WTC11 (cell line): ENCODE measurements at regions not wholly inside any gene's neighbourhood (a gene's known extent, or its start where the extent isn't known, plus 50 kb on each side); places are given as distances from the start of the nearest gene placed in this dataset.

ENCODE experiments used
- ATAC-seq: fragments of 200-7000 bp; cut with Tn5 transposase; 2 replicates; pipeline ENCODE4 v1.10.0; 2021; ENCODE audit warnings: mild to moderate bottlenecking, moderate library complexity
- CTCF ChIA-PET: fragments of 300-600 bp; sonication (Branson Sonifier 250); formaldehyde crosslinking; loops from one replicate; lab custom pipeline; 2021; ENCODE audit warnings: antibody characterized with exemption; lab: Charles Lee
- POLR2A ChIA-PET: fragments of 350-600 bp; sonication (Branson Sonifier 250); formaldehyde crosslinking; loops from one replicate; lab custom pipeline; 2021; ENCODE audit warnings: antibody characterized with exemption; lab: Charles Lee
- DNase-seq: peaks from one replicate; pipeline ENCODE4 v3.0.0; 2021; ENCODE audit warnings: low spot score
- H3K27ac Mint-ChIP-seq: 2 replicates; pipeline ENCODE4 v1.8.0; 2021; ENCODE audit warnings: mixed read lengths
- H3K27me3 Mint-ChIP-seq: 2 replicates; pipeline ENCODE4 v1.8.0; 2021; ENCODE audit warnings: low read depth, mild to moderate bottlenecking, moderate library complexity, mixed read lengths
- H3K36me3 Mint-ChIP-seq: 2 replicates; pipeline ENCODE4 v1.8.0; 2021; ENCODE audit warnings: mixed read lengths
- H3K4me1 Mint-ChIP-seq: 2 replicates; pipeline ENCODE4 v1.8.0; 2022; ENCODE audit warnings: mixed read lengths
- H3K4me3 Mint-ChIP-seq: 2 replicates; pipeline ENCODE4 v1.8.0; 2021; ENCODE audit warnings: mild to moderate bottlenecking, moderate library complexity, mixed read lengths
- H3K9me3 Mint-ChIP-seq: 2 replicates; pipeline ENCODE4 v1.8.0; 2021; ENCODE audit warnings: mixed read lengths
- ATF6 ChIP-seq: sonication (generic); formaldehyde crosslinking; IDR thresholded peaks from 2 replicates; pipeline ENCODE4 v1.8.1; 2023; ENCODE audit warnings: mild to moderate bottlenecking, missing genetic modification reagents
- CBFB ChIP-seq: sonication (generic); formaldehyde crosslinking; IDR thresholded peaks from 2 replicates; pipeline ENCODE4 v1.8.1; 2022; ENCODE audit warnings: mild to moderate bottlenecking, low read depth, missing genetic modification reagents
- CREB1 ChIP-seq: sonication (generic); formaldehyde crosslinking; IDR thresholded peaks from 2 replicates; pipeline ENCODE4 v1.8.0; 2023; ENCODE audit warnings: mild to moderate bottlenecking, missing genetic modification reagents
- E2F1 ChIP-seq: sonication (generic); formaldehyde crosslinking; IDR thresholded peaks from 2 replicates; pipeline ENCODE4 v1.8.0; 2022; ENCODE audit warnings: mild to moderate bottlenecking, missing genetic modification reagents
- EMX1 ChIP-seq: fragments of 250-450 bp; sonication (Bioruptor Pico); IDR thresholded peaks from 2 replicates; pipeline ENCODE4 v1.8.0; 2021; ENCODE audit warnings: mild to moderate bottlenecking
- FOXK1 ChIP-seq: sonication (generic); formaldehyde crosslinking; IDR thresholded peaks from 2 replicates; pipeline ENCODE4 v1.8.0; 2022; ENCODE audit warnings: mild to moderate bottlenecking, moderate library complexity, missing genetic modification reagents
- FOXP1 ChIP-seq: sonication (generic); formaldehyde crosslinking; IDR thresholded peaks from 2 replicates; pipeline ENCODE4 v1.8.0; 2022; ENCODE audit warnings: missing genetic modification reagents, mild to moderate bottlenecking, moderate library complexity, borderline replicate concordance
- HMGA2 ChIP-seq: fragments of 250-450 bp; sonication (Bioruptor Pico); IDR thresholded peaks from 2 replicates; pipeline ENCODE4 v1.4.0; 2021; ENCODE audit warnings: mild to moderate bottlenecking, moderate library complexity
- IRF1 ChIP-seq: sonication (generic); formaldehyde crosslinking; IDR thresholded peaks from 2 replicates; pipeline ENCODE4 v1.8.0; 2023; ENCODE audit warnings: missing genetic modification reagents
- KAT7 ChIP-seq: sonication (generic); formaldehyde crosslinking; IDR thresholded peaks from 2 replicates; pipeline ENCODE4 v1.8.1; 2023; ENCODE audit warnings: missing genetic modification reagents, mild to moderate bottlenecking, borderline replicate concordance
- MLX ChIP-seq: sonication (generic); formaldehyde crosslinking; IDR thresholded peaks from 2 replicates; pipeline ENCODE4 v1.8.1; 2023; ENCODE audit warnings: mild to moderate bottlenecking, missing genetic modification reagents, moderate library complexity
- NR1H2 ChIP-seq: sonication (generic); formaldehyde crosslinking; IDR thresholded peaks from 2 replicates; pipeline ENCODE4 v1.9.0; 2021; ENCODE audit warnings: mild to moderate bottlenecking, moderate library complexity, missing genetic modification reagents
- OVOL2 ChIP-seq: fragments of 250-450 bp; sonication (Bioruptor Pico); IDR thresholded peaks from 2 replicates; pipeline ENCODE4 v1.9.0; 2021; ENCODE audit warnings: mild to moderate bottlenecking, borderline replicate concordance
- PREB ChIP-seq: sonication (generic); formaldehyde crosslinking; IDR thresholded peaks from 2 replicates; pipeline ENCODE4 v1.8.1; 2022; ENCODE audit warnings: mild to moderate bottlenecking, missing genetic modification reagents, moderate library complexity, borderline replicate concordance
- SOX15 ChIP-seq: fragments of 250-450 bp; sonication (Bioruptor Pico); IDR thresholded peaks from 2 replicates; pipeline ENCODE4 v1.9.0; 2021; ENCODE audit warnings: mild to moderate bottlenecking
- TEAD1 ChIP-seq: sonication (generic); formaldehyde crosslinking; IDR thresholded peaks from 2 replicates; pipeline ENCODE4 v1.8.0; 2022; ENCODE audit warnings: mild to moderate bottlenecking, missing genetic modification reagents
- USF2 ChIP-seq: sonication (generic); formaldehyde crosslinking; IDR thresholded peaks from 2 replicates; pipeline ENCODE4 v1.8.1; 2023; ENCODE audit warnings: mild to moderate bottlenecking, missing genetic modification reagents, moderate library complexity
- ZNF121 ChIP-seq: sonication (generic); formaldehyde crosslinking; IDR thresholded peaks from 2 replicates; pipeline ENCODE4 v1.8.0; 2023; ENCODE audit warnings: missing genetic modification reagents
- ZNF138 ChIP-seq: sonication (generic); formaldehyde crosslinking; conservative IDR thresholded peaks from 2 replicates; pipeline ENCODE4 v1.8.1; 2022; ENCODE audit warnings: mild to moderate bottlenecking, moderate library complexity, missing genetic modification reagents
- ZNF219 ChIP-seq: sonication (generic); formaldehyde crosslinking; IDR thresholded peaks from 2 replicates; pipeline ENCODE4 v1.8.0; 2023; ENCODE audit warnings: missing genetic modification reagents, mild to moderate bottlenecking, borderline replicate concordance
- ZNF317 ChIP-seq: sonication (generic); formaldehyde crosslinking; IDR thresholded peaks from 2 replicates; pipeline ENCODE4 v1.8.1; 2023; ENCODE audit warnings: low read depth, mild to moderate bottlenecking, moderate library complexity, missing genetic modification reagents, borderline replicate concordance

GRCh38 chr5:50575740-50576139, 90.7 kb upstream of the PARP8 start:
- Mint-ChIP-seq H3K27ac (no peak overlapping the region), H3K36me3 (no peaks in the 10 kb centered on the region), H3K4me3 (no peak overlapping the region), H3K27me3 (no peaks in the 10 kb centered on the region), H3K9me3 (peaks cover 9% of the 10 kb centered on the region), H3K4me1 (no peaks in the 10 kb centered on the region)
- ATAC-seq (no peak), DNase-seq (no peak)
- TF ChIP-seq MLX (CRISPR knock-in tag) (no peak), CBFB (no peak), KAT7 (CRISPR knock-in tag) (no peak), TEAD1 (no peak), ZNF219 (CRISPR knock-in tag) (no peak), EMX1 (no peak), PREB (CRISPR knock-in tag) (no peak), IRF1 (no peak), HMGA2 (CRISPR knock-in tag) (no peak), OVOL2 (CRISPR knock-in tag) (no peak)
- ChIA-PET POLR2A (no interaction called here), CTCF (no interaction called here)

GRCh38 chr5:50576265-50576664, 90.2 kb upstream of the PARP8 start:
- ChIA-PET CTCF (no interaction called here), POLR2A (no interaction called here)
- Mint-ChIP-seq H3K27me3 (no peaks in the 10 kb centered on the region), H3K4me1 (no peaks in the 10 kb centered on the region), H3K4me3 (no peak overlapping the region), H3K36me3 (no peaks in the 10 kb centered on the region), H3K27ac (no peak overlapping the region), H3K9me3 (peaks cover 9% of the 10 kb centered on the region)
- TF ChIP-seq ATF6 (CRISPR knock-in tag) = no peak
- TF ChIP-seq E2F1 (CRISPR knock-in tag) = no peak
- no peak for TF ChIP-seq USF2 (CRISPR knock-in tag)
- TF ChIP-seq ZNF317 (CRISPR knock-in tag) = no peak
- no peak for TF ChIP-seq NR1H2 (CRISPR knock-in tag)
- DNase-seq = no peak
- ATAC-seq = no peak

GRCh38 chr5:50576686-50577256, 89.7 kb upstream of the PARP8 start:
- Mint-ChIP-seq H3K4me1 (no peaks in the 10 kb centered on the region), H3K9me3 (peaks cover 9% of the 10 kb centered on the region), H3K4me3 (no peak overlapping the region)
- TF ChIP-seq FOXP1 (CRISPR knock-in tag) (no peak), CREB1 (CRISPR knock-in tag) (no peak), FOXK1 (CRISPR knock-in tag) (no peak), SOX15 (CRISPR knock-in tag) (no peak), ZNF138 (CRISPR knock-in tag) (no peak), CBFB (no peak), ZNF121 (CRISPR knock-in tag) (no peak)
- TF ChIP-seq, all 79 proteins: peak for 0
- Mint-ChIP-seq H3K27me3 (no peaks in the 10 kb centered on the region), H3K27ac (no peak overlapping the region), H3K36me3 (no peaks in the 10 kb centered on the region)
- CTCF ChIA-PET = no interaction called here
- POLR2A ChIA-PET = no interaction called here
- DNase-seq (no peak), ATAC-seq (no peak)
